H9 (cell line): ENCODE measurements at regions not wholly inside any gene's neighbourhood (a gene's known extent, or its start where the extent isn't known, plus 50 kb on each side); places are given as distances from the start of the nearest gene placed in this dataset.
A peak's percentile ranks its signal among the peaks of the same experiment; 100 is the strongest.

Experiments
- DNase-seq: peaks from one replicate; pipeline ENCODE4 v3.0.0-alpha.2; 2017
- H2AFZ ChIP-seq: one replicate; pipeline ENCODE4 v1.6.1; 2013; ENCODE audit warnings: mild to moderate bottlenecking, low read length, control low read depth, moderate library complexity
- H2AK5ac ChIP-seq: 2 replicates; pipeline ENCODE4 v1.6.1; 2013; ENCODE audit warnings: low read length, control low read depth, mixed read lengths; ENCODE audit not compliant: insufficient read length
- H2BK120ac ChIP-seq: one replicate; pipeline ENCODE4 v1.6.1; 2013; ENCODE audit warnings: low read depth, mild to moderate bottlenecking, low read length, control low read depth, inconsistent platforms; ENCODE audit not compliant: poor library complexity, severe bottlenecking
- H2BK12ac ChIP-seq: 2 replicates; pipeline ENCODE4 v1.6.1; 2013; ENCODE audit warnings: low read length, control low read depth, mixed read lengths, low read depth; ENCODE audit not compliant: insufficient read length
- H2BK15ac ChIP-seq: 2 replicates; pipeline ENCODE4 v1.6.1; 2013; ENCODE audit warnings: low read depth, low read length, control low read depth
- H2BK20ac ChIP-seq: one replicate; pipeline ENCODE4 v1.6.1; 2013; ENCODE audit warnings: low read depth, mild to moderate bottlenecking, low read length, control low read depth, inconsistent platforms; ENCODE audit not compliant: poor library complexity, severe bottlenecking
- H2BK5ac ChIP-seq: 2 replicates; pipeline ENCODE4 v1.6.1; 2013; ENCODE audit warnings: low read length, control low read depth, mixed read lengths; ENCODE audit not compliant: insufficient read length
- H3K14ac ChIP-seq: 2 replicates; pipeline ENCODE4 v1.6.1; 2013; ENCODE audit warnings: low read length, control low read depth; ENCODE audit not compliant: insufficient read depth
- H3K18ac ChIP-seq: 2 replicates; pipeline ENCODE4 v1.6.1; 2013; ENCODE audit warnings: low read depth, mild to moderate bottlenecking, mixed read lengths, low read length, control low read depth; ENCODE audit not compliant: insufficient read length
- H3K23ac ChIP-seq: 2 replicates; pipeline ENCODE4 v1.6.1; 2013; ENCODE audit warnings: low read length, control low read depth, mixed read lengths, low read depth; ENCODE audit not compliant: insufficient read length
- H3K23me2 ChIP-seq: 2 replicates; pipeline ENCODE4 v1.6.1; 2013; ENCODE audit warnings: low read depth, mild to moderate bottlenecking, mixed read lengths, low read length, control low read depth; ENCODE audit not compliant: insufficient read length, poor library complexity, severe bottlenecking
- H3K27ac ChIP-seq: 2 replicates; pipeline ENCODE4 v1.5.1; 2013; ENCODE audit warnings: low read length, control low read depth, mixed read lengths, low read depth; ENCODE audit not compliant: insufficient read length
- H3K27me3 ChIP-seq: 2 replicates; pipeline ENCODE4 v1.6.1; 2013; ENCODE audit warnings: low read length, control low read depth, inconsistent platforms; ENCODE audit not compliant: insufficient read depth
- H3K4ac ChIP-seq: 2 replicates; pipeline ENCODE4 v1.6.1; 2013; ENCODE audit warnings: low read depth, mild to moderate bottlenecking, control low read depth, inconsistent platforms, low read length, moderate library complexity
- H3K4me1 ChIP-seq: 2 replicates; pipeline ENCODE4 v1.6.1; 2013; ENCODE audit warnings: low read length, control low read depth, inconsistent platforms; ENCODE audit not compliant: insufficient read depth
- H3K4me2 ChIP-seq: 2 replicates; pipeline ENCODE4 v1.6.1; 2013; ENCODE audit warnings: low read length, control low read depth, mixed read lengths; ENCODE audit not compliant: insufficient read length, insufficient read depth
- H3K56ac ChIP-seq: 2 replicates; pipeline ENCODE4 v1.6.1; 2013; ENCODE audit warnings: low read depth, mild to moderate bottlenecking, mixed read lengths, low read length, control low read depth; ENCODE audit not compliant: insufficient read length
- H3K79me1 ChIP-seq: 2 replicates; pipeline ENCODE4 v1.6.1; 2013; ENCODE audit warnings: low read depth, mild to moderate bottlenecking, moderate library complexity, low read length, control low read depth, inconsistent platforms; ENCODE audit not compliant: insufficient read depth, poor library complexity, severe bottlenecking
- H3K79me2 ChIP-seq: 2 replicates; pipeline ENCODE4 v1.6.1; 2013; ENCODE audit warnings: low read length, control low read depth, inconsistent platforms; ENCODE audit not compliant: insufficient read depth
- H3K9ac ChIP-seq: 2 replicates; pipeline ENCODE4 v1.6.1; 2013; ENCODE audit warnings: low read length, control low read depth, mixed read lengths; ENCODE audit not compliant: insufficient read length; ENCODE audit errors: extremely low read depth
- H3K9me3 ChIP-seq: one replicate; pipeline ENCODE4 v1.6.1; 2013; ENCODE audit warnings: low read depth, low read length, inconsistent platforms; ENCODE audit not compliant: control insufficient read depth
- H3T11ph ChIP-seq: one replicate; pipeline ENCODE4 v1.6.1; 2013; ENCODE audit warnings: mild to moderate bottlenecking, low read length, control low read depth, inconsistent platforms
- H4K20me1 ChIP-seq: one replicate; pipeline ENCODE4 v1.6.1; 2013; ENCODE audit not compliant: control insufficient read depth, insufficient read length, insufficient read depth
- H4K5ac ChIP-seq: 2 replicates; pipeline ENCODE4 v1.6.1; 2013; ENCODE audit warnings: low read depth, mild to moderate bottlenecking, mixed read lengths, low read length, control low read depth; ENCODE audit not compliant: insufficient read length
- H4K8ac ChIP-seq: replicated peaks from 2 replicates; pipeline ENCODE4 v1.6.1; 2013; ENCODE audit warnings: low read length, control low read depth, mixed read lengths, low read depth; ENCODE audit not compliant: insufficient read length
- H4K91ac ChIP-seq: 2 replicates; pipeline ENCODE4 v1.6.1; 2013; ENCODE audit warnings: low read depth, mild to moderate bottlenecking, moderate library complexity, mixed read lengths, low read length, control low read depth; ENCODE audit not compliant: insufficient read length
- H3K27ac Mint-ChIP-seq, 3 experiments: 2 replicates in 2 of 3; 3 replicates in 1 of 3; pipeline ENCODE4 v1.8.0; 2020 to 2021; ENCODE audit warnings: mixed read lengths in 3 of 3, mild to moderate bottlenecking in 1 of 3, moderate library complexity in 1 of 3
- H3K27me3 Mint-ChIP-seq: 2 replicates; pipeline ENCODE4 v1.8.0; 2021; ENCODE audit warnings: low read depth, mild to moderate bottlenecking, moderate library complexity, mixed read lengths
- H3K36me3 Mint-ChIP-seq, 3 experiments: 2 replicates in 2 of 3; 3 replicates in 1 of 3; pipeline ENCODE4 v1.8.0; 2020 to 2021; ENCODE audit warnings: low read depth in 3 of 3, mixed read lengths in 3 of 3; ENCODE audit not compliant: insufficient read depth in 1 of 3
- H3K4me1 Mint-ChIP-seq, 2 experiments: 2 replicates each; pipeline ENCODE4 v1.8.0; 2020; ENCODE audit warnings: mixed read lengths in 2 of 2
- H3K4me3 Mint-ChIP-seq, 2 experiments: 2 replicates in 1 of 2; 3 replicates in 1 of 2; pipeline ENCODE4 v1.8.0; 2020 to 2021; ENCODE audit warnings: mild to moderate bottlenecking in 2 of 2, mixed read lengths in 2 of 2, moderate library complexity in 1 of 2
- H3K9me3 Mint-ChIP-seq, 2 experiments: 2 replicates in 1 of 2; 3 replicates in 1 of 2; pipeline ENCODE4 v1.8.0; 2020; ENCODE audit warnings: mild to moderate bottlenecking in 2 of 2, mixed read lengths in 2 of 2, moderate library complexity in 1 of 2
- CTCF ChIP-seq: fragments of 200-600 bp; sonication (generic); conservative IDR thresholded peaks from 3 replicates; pipeline ENCODE4 v1.8.0; 2021; ENCODE audit warnings: antibody characterized with exemption, mild to moderate bottlenecking
- WGBS: extraction: QIAGEN DNeasy Blood & Tissue Kit; methylation state at CpG from one replicate; pipeline ENCODE4 v1.1.7; 2013; ENCODE audit warnings: missing lambda C conversion rate, low lambda C conversion rate, mixed read lengths; ENCODE audit not compliant: insufficient read length; ENCODE audit errors: extremely low coverage; 5-methylcytosine and 5-hydroxymethylcytosine counted together

GRCh38 chr3:24640330-24640877, 145.8 kb upstream of the THRB start:
- Histone ChIP-seq H3K23me2 (no peaks in the 10 kb centered on the region), H2AFZ (no peak overlapping the region), H3K56ac (no peak overlapping the region), H2BK120ac (no peak overlapping the region), H4K91ac (no peak overlapping the region), H2BK12ac (no peak overlapping the region), H3K18ac (no peak overlapping the region), H4K5ac (no peak overlapping the region), H4K8ac (no peak overlapping the region), H3K27me3 (no peaks in the 10 kb centered on the region), H3K4me1 (peaks cover 3% of the 10 kb centered on the region; the same call in 1 of the 2 replicates), H3K9ac (no peak overlapping the region), H3T11ph (no peak overlapping the region), H2AK5ac (no peak overlapping the region), H3K14ac (no peak overlapping the region), H3K4ac (no peak overlapping the region), H3K27ac (no peak overlapping the region), H2BK5ac (no peak overlapping the region), H3K79me1 (no peaks in the 10 kb centered on the region), H3K23ac (no peak overlapping the region), H2BK15ac (no peak overlapping the region), H3K4me2 (no peak overlapping the region), H3K79me2 (no peaks in the 10 kb centered on the region), H3K9me3 (no peaks in the 10 kb centered on the region), H2BK20ac (no peak overlapping the region), H4K20me1 (no peaks in the 10 kb centered on the region)
- Mint-ChIP-seq H3K27me3 (no peaks in the 10 kb centered on the region), H3K36me3 (no peaks in the 10 kb centered on the region; a peak in 2 of 7 replicates), H3K4me1 (peaks cover 25 to 33% of the 10 kb centered on the region in 2 experiments), H3K27ac (no peak overlapping the region), H3K4me3 (no peak overlapping the region), H3K9me3 (peaks cover 0 to 7% of the 10 kb centered on the region in 2 experiments; a peak in 1 of 5 replicates)
- DNase-seq: no peak
- no CpG with 5 or more reads among the region's 3 CpGs for WGBS
- peak; percentile 68 for TF ChIP-seq CTCF
